HL-60 (cell line): ENCODE measurements at regions not wholly inside any gene's neighbourhood (a gene's known extent, or its start where the extent isn't known, plus 50 kb on each side); places are given as distances from the start of the nearest gene placed in this dataset.

Experiments used
- DNase-seq, 2 experiments: peaks; one replicate each; pipeline ENCODE4 v3.0.0-alpha.2; 2010 to 2020; ENCODE audit warnings: low read depth in 1 of 2, low spot score in 1 of 2
- H3K27ac ChIP-seq: fragments of 250-450 bp; sonication (Bioruptor Pico); replicated peaks from 2 replicates; pipeline ENCODE4 v1.5.1; 2020; ENCODE audit warnings: mild to moderate bottlenecking, moderate library complexity
- H3K27me3 ChIP-seq: fragments of 250-450 bp; sonication (Bioruptor Pico); 2 replicates; pipeline ENCODE4 v1.5.1; 2021; ENCODE audit warnings: mild to moderate bottlenecking, moderate library complexity; ENCODE audit not compliant: insufficient read depth, poor library complexity, severe bottlenecking
- H3K4me3 ChIP-seq: replicated peaks from 2 replicates; pipeline ENCODE4 v1.5.1; 2011; ENCODE audit warnings: mild to moderate bottlenecking, control low read depth, low read length; ENCODE audit not compliant: insufficient read depth
- CTCF ChIP-seq: IDR thresholded peaks from one replicate; pipeline ENCODE4 v1.5.1; 2011; ENCODE audit warnings: low read length, control low read depth, inconsistent platforms; ENCODE audit not compliant: insufficient read depth
- GABPA ChIP-seq: IDR thresholded peaks from 2 replicates; pipeline ENCODE4 v1.6.1; 2012; ENCODE audit warnings: low read depth
- POLR2AphosphoS5 ChIP-seq: IDR thresholded peaks from 2 replicates; pipeline ENCODE4 v1.6.1; 2012; ENCODE audit warnings: low read depth
- REST ChIP-seq: IDR thresholded peaks from 2 replicates; pipeline ENCODE4 v1.6.1; 2012; ENCODE audit warnings: low read depth; ENCODE audit not compliant: insufficient replicate concordance
- SPI1 ChIP-seq: IDR thresholded peaks from 2 replicates; pipeline ENCODE4 v1.6.1; 2012; ENCODE audit warnings: low read depth, mild to moderate bottlenecking, borderline replicate concordance

- DNase-seq = no peak
- TF ChIP-seq SPI1 = no peak
- TF ChIP-seq CTCF = no peak
- TF ChIP-seq POLR2AphosphoS5 = no peak
- no peak for TF ChIP-seq GABPA
- TF ChIP-seq REST = no peak
- no peak overlapping the region for H3K4me3 ChIP-seq
- no peaks in the 10 kb centered on the region for H3K27me3 ChIP-seq
- no peak overlapping the region for H3K27ac ChIP-seq
These were observed 1027.0 kb upstream of the AUTS2 start for GRCh38 chr7:68571286-68571685.

GRCh38 chr7:68573271-68574005 is 1024.8 kb upstream of the AUTS2 start:
- no peaks in the 10 kb centered on the region for H3K27me3 ChIP-seq
- TF ChIP-seq POLR2AphosphoS5 = no peak
- TF ChIP-seq SPI1 = no peak
- no peak for TF ChIP-seq CTCF
- TF ChIP-seq REST = no peak
- no peak for TF ChIP-seq GABPA
- H3K4me3 ChIP-seq = no peak overlapping the region
- DNase-seq = no peak
- no peak overlapping the region for H3K27ac ChIP-seq

- Histone ChIP-seq H3K4me3 (no peak overlapping the region), H3K27me3 (no peaks in the 10 kb centered on the region), H3K27ac (no peak overlapping the region)
- no peak for DNase-seq
- no peak for TF ChIP-seq GABPA
- no peak for TF ChIP-seq REST
- TF ChIP-seq POLR2AphosphoS5 = no peak
These were observed 1021.9 kb upstream of the AUTS2 start for GRCh38 chr7:68576366-68576765.

GRCh38 chr7:68581417-68581816 is 1016.9 kb upstream of the AUTS2 start:
- H3K4me3 ChIP-seq = no peak overlapping the region
- DNase-seq = no peak
- no peak for TF ChIP-seq REST
- TF ChIP-seq POLR2AphosphoS5 = no peak
- no peak for TF ChIP-seq CTCF
- no peak for TF ChIP-seq GABPA
- TF ChIP-seq SPI1 = no peak
- H3K27me3 ChIP-seq = no peaks in the 10 kb centered on the region
- H3K27ac ChIP-seq = no peak overlapping the region
